ENCODE measurements at regions not wholly inside any gene's neighbourhood (a gene's known extent, or its start where the extent isn't known, plus 50 kb on each side); places are given as distances from the start of the nearest gene placed in this dataset.

GRCh38 chr4:20629186-20630106 lies 70.8 kb upstream of the PACRGL start:
- peaks cover 4% of the 10 kb centered on the region for H3K36me3 Mint-ChIP-seq
- no peak for DNase-seq (ENCODE audit: low spot score in 2 of 2, unreplicated experiment in 2 of 2)
- no peaks in the 10 kb centered on the region for H3K27me3 Mint-ChIP-seq (ENCODE audit: low read depth)
- no peak overlapping the region for H3K4me3 Mint-ChIP-seq
- H3K4me1 Mint-ChIP-seq: peaks cover 17% of the 10 kb centered on the region
- no peak overlapping the region for H3K27ac Mint-ChIP-seq
- no peak for TF ChIP-seq CTCF (IDR thresholded peaks at IDR 0.05; ENCODE audit: unreplicated experiment)
- H3K9me3 Mint-ChIP-seq: peaks cover 17% of the 10 kb centered on the region

- Mint-ChIP-seq H3K4me3 (no peak overlapping the region), H3K4me1 (no peaks in the 10 kb centered on the region)
Measured at GRCh38 chr4:20638825-20639224, 61.4 kb upstream of the PACRGL start.

DNA sequence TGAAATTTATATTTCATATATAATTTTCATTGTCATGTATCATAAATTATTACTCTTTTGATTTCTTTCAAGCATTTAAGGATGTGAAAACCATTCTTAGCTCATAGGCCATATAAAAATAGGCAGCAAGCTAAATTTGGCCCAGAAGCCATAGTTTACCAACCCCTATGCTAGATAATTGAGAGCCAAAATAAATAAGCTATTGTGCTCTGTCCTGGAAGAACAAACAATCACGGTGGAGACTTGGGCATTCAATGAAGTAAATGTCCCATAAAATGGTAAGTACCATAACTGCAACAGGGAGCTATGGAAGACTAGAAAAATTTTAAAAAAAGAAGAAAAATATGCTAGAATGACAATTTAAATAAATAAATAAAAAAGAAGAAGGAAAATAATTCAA lies 60.9 kb upstream of the PACRGL start:
- no peaks in the 10 kb centered on the region for H3K4me1 Mint-ChIP-seq
- no peak overlapping the region for H3K27ac Mint-ChIP-seq
- peaks cover 3% of the 10 kb centered on the region for H3K36me3 Mint-ChIP-seq
- no peaks in the 10 kb centered on the region for H3K27me3 Mint-ChIP-seq (ENCODE audit: low read depth)
- DNase-seq (ENCODE audit: low spot score in 2 of 2, unreplicated experiment in 2 of 2): no peak
- H3K4me3 Mint-ChIP-seq: no peak overlapping the region
- no peak for TF ChIP-seq CTCF (IDR thresholded peaks at IDR 0.05; ENCODE audit: unreplicated experiment)
- peaks cover 36% of the 10 kb centered on the region for H3K9me3 Mint-ChIP-seq

More at GRCh38 chr4:20638825-20639224, 61.4 kb upstream of the PACRGL start:
- H3K27me3 Mint-ChIP-seq (ENCODE audit: low read depth): no peaks in the 10 kb centered on the region
- peaks cover 42% of the 10 kb centered on the region for H3K9me3 Mint-ChIP-seq
- H3K27ac Mint-ChIP-seq: no peak overlapping the region
- no peak for DNase-seq (ENCODE audit: low spot score in 2 of 2, unreplicated experiment in 2 of 2)
- H3K36me3 Mint-ChIP-seq: peaks cover 4% of the 10 kb centered on the region
- no peak for TF ChIP-seq CTCF (IDR thresholded peaks at IDR 0.05; ENCODE audit: unreplicated experiment)

DNA sequence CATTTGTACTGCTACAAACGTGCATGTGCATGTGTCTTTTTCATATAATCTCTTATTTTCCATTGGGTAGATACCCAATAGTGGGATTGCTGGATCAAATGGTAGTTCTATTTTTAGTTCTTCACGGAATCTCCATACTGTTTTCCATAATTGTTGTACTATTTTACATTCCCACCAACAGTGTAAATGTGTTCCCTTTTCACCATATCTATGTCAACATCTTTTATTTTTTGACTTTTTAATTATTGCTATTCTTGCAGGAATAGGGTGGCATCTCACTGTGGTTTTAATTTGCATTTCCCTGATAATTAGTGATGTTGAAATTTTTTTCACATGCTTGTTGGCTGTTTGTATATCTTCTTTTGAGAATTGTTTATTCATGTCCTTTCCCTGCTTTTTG lies 59.3 kb upstream of the PACRGL start:
- H3K27ac Mint-ChIP-seq: no peak overlapping the region
- no peaks in the 10 kb centered on the region for H3K36me3 Mint-ChIP-seq
- TF ChIP-seq CTCF (IDR thresholded peaks at IDR 0.05; ENCODE audit: unreplicated experiment): no peak
- H3K4me1 Mint-ChIP-seq: peaks cover 12% of the 10 kb centered on the region
- no peak for DNase-seq (ENCODE audit: low spot score in 2 of 2, unreplicated experiment in 2 of 2)
- no peak overlapping the region for H3K4me3 Mint-ChIP-seq
- peaks cover 25% of the 10 kb centered on the region for H3K9me3 Mint-ChIP-seq
- H3K27me3 Mint-ChIP-seq (ENCODE audit: low read depth): no peaks in the 10 kb centered on the region

DNA sequence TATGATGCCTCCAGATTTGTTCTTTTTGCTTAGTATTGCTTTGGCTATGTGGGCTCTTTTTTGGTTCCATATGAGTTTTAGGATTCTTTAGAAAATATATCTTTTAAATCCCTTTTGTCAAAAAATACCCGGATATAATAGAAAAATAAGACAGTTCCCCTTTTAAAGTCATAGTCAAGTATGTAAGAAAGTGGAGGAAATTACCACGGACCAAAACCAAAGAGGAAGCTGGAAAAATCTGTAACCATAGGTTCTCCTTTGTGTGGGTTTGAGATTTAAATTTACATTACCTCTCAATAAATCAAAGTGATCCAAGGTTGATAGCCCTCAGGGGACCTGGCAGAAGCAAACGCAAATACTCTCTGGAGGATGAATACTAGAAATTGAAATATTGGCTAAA lies 58.3 kb upstream of the PACRGL start:
- H3K9me3 Mint-ChIP-seq: peaks cover 25% of the 10 kb centered on the region
- H3K27ac Mint-ChIP-seq: no peak overlapping the region
- H3K4me3 Mint-ChIP-seq: no peak overlapping the region
- H3K27me3 Mint-ChIP-seq (ENCODE audit: low read depth): no peaks in the 10 kb centered on the region
- TF ChIP-seq CTCF (IDR thresholded peaks at IDR 0.05; ENCODE audit: unreplicated experiment): no peak
- H3K4me1 Mint-ChIP-seq: peaks cover 14% of the 10 kb centered on the region
- DNase-seq (ENCODE audit: low spot score in 2 of 2, unreplicated experiment in 2 of 2): no peak
- no peaks in the 10 kb centered on the region for H3K36me3 Mint-ChIP-seq
